ENCODE measurements at regions not wholly inside any gene's neighbourhood (a gene's known extent, or its start where the extent isn't known, plus 50 kb on each side); places are given as distances from the start of the nearest gene placed in this dataset.
A peak's percentile ranks its signal among the peaks of the same experiment; 100 is the strongest.

DNA sequence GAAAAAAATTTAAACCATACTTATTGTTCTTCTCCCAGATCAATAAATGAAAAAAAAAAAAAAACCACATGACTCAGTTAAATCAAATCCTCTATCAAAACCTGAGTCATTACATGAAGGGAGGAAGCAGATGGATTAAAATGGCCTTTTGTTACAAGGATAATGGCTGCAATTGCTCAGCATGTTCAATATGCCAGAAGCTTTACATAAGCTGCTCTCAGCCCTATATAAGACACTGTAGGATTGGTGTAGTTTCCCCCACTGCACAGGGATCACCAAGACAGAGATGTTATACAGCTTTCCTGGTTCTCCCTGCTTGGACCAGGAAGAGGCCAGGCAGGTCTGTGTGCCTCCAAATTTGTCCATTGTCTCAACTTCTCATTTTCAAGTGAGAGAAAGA lies 101.6 kb upstream of the MAP1B start:
- no peak for DNase-seq (ENCODE audit: low spot score)

GRCh38 chr5:72006361-72006760 lies 100.9 kb upstream of the MAP1B start:
- DNase-seq (ENCODE audit: low spot score): no peak

GRCh38 chr5:72007336-72008111 lies 99.8 kb upstream of the MAP1B start:
- DNase-seq (ENCODE audit: low spot score): no peak

GRCh38 chr5:72009280-72009679 lies 98.0 kb upstream of the MAP1B start:
- DNase-seq (ENCODE audit: low spot score): no peak

- DNase-seq (ENCODE audit: low spot score): no peak
Measured at GRCh38 chr5:72010430-72010829, 96.8 kb upstream of the MAP1B start.

- no peak for DNase-seq (ENCODE audit: low spot score)
Measured at GRCh38 chr5:72012906-72013305, 94.4 kb upstream of the MAP1B start.

GRCh38 chr5:72013766-72014624 lies 93.3 kb upstream of the MAP1B start:
- DNase-seq (ENCODE audit: low spot score): no peak

- no peak for DNase-seq (ENCODE audit: low spot score)
Measured at GRCh38 chr5:72015103-72015548, 92.1 kb upstream of the MAP1B start.

DNA sequence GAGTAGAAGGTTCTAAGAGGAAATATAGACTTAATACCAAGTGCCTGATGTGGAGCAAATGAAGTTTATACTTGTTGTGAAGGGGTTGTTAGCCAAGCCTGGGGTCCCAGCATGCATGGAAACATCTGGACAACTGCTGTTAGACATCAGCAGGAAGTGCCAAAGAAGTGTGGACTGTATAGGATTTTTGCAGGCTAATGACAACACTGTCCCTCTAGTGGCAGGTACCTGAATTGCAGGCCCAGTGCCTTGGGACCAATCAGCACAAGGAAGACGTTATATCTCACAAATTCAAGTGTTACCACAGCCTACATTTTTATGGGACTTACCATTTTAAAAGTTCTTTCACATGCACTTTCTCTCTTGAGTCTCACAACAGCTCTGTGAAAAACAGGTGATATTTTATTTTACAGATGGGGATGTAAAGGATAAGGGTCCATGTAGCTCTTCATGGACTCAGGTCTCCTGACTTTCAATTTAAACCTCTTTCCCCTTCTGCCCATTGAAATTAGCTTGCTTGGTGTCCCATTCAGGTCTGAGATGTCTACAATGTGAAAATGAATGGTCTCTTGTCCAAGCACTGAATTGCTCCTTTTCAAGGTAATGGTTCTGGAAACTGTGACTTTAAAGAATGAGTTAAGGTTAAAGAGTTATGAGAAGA lies 89.0 kb upstream of the MAP1B start:
- peak; percentile 53 for DNase-seq (ENCODE audit: low spot score)

DNA sequence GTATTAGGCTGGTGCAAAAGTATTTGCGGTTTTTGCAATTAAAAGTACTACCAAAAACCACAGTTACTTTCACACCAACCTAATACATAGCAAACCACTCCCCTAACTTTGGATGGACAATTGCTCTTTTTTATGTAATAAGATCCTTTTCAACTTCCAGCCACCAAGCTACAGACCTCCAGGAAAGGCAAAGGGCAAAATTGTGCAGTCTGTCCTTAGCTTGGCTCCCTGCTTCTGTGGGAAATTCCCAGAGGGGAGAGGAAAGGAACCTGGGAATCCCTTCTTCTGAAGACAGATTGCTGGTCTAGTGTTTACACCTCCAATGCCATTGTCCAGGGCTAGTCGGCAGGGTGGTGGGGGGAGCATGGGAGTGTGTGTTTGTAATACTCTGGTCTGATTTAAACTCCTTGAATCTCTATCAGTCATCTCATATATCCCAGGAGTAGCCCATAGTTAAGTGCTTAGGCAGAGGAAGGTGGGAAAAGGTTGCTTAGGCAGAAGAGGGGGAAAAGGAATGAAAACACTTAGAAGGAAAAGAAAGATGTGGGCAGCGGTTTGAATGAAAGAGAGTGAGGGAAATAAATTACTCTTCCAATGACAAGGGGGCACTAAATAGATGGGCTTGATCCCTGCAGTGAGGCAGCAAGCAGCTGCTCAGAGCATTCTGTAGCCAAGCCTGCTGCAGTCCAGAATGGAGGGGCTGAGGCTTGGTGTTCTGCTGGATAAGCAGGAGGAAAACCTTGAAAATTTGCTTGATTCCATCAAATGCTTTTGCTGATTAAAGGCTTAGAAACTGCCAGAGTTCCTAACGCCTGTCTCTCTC lies 86.9 kb upstream of the MAP1B start:
- DNase-seq (ENCODE audit: low spot score): no peak

DNA sequence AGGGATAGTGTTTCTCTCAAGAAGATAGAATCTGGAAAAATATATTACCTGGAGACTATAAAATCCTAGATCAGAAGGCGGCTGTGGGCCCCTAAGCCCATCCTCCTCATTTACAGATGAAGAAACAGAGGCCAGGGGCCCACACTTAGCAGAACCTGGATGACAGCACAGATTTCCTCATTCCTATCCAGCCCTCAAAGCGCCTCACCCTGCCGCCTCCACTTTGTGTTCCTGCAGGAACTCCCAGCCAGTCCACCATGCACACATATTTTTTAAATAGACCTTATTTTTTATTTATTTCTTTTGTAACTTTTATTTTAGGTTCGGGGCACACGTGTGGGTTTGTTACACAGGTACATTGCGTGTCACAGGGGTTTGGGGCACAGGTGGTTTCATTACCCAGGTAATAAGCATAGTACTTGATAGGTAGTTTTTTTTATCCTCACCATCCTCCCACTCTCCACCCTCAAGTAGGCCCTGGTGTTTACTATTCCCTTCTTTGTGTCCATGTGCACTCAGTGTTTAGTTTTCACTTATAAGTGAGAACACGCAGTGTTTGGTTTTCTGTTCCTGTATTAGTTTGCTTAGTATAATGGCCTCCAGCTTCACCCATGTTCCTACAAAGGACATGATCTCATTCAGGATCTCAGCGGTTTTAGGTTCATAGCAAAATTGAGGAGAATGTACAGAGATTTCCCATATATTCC lies 85.5 kb upstream of the MAP1B start:
- DNase-seq (ENCODE audit: low spot score): no peak

- DNase-seq (ENCODE audit: low spot score): no peak
Measured at GRCh38 chr5:72028382-72028781, 78.9 kb upstream of the MAP1B start.

- no peak for DNase-seq (ENCODE audit: low spot score)
Measured at GRCh38 chr5:72030237-72030636, 77.0 kb upstream of the MAP1B start.

GRCh38 chr5:72032788-72033187 lies 74.5 kb upstream of the MAP1B start:
- DNase-seq (ENCODE audit: low spot score): no peak

DNA sequence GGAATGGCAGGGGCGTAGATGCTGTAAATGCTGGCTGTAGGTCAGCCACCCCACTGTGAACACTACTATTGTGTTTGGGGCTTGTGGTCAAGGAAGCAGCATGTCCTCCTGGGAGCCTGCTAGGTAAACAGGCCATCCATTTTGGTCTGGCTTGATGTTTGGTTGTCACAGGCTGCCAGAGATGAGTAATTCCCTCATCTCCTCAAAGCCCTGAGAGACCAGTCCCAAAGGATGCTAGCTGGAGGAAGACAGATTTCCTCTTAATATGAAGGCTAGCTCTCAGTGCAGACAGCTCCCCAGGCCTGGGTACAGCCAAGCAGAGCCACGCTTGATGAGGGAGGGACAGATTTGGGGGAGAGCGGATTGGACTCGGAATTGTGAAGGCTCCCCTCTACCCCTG lies 72.5 kb upstream of the MAP1B start:
- DNase-seq (ENCODE audit: low spot score): no peak

DNA sequence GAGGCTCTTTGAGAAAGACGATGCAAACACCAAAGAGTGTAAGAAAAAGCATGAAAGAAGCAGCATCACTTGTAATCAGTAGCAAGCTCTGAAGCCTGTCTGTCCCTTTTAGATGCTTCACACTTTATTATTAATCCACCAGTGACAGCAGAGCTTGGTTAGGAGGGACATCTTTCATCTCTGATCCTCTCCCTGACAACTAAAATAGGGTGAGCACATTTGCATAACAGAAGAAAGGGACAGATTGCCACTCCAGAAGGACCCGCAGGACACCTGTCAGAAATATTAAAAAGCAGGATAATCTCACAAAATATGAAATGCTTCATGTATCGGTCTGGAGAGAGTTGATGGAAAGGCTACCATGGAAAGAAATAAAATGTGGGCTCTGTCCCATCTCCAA lies 71.4 kb upstream of the MAP1B start:
- no peak for DNase-seq (ENCODE audit: low spot score)

GRCh38 chr5:72036951-72037350 lies 70.3 kb upstream of the MAP1B start:
- no peak for DNase-seq (ENCODE audit: low spot score)

- DNase-seq (ENCODE audit: low spot score): no peak
Measured at GRCh38 chr5:72040513-72040912, 66.8 kb upstream of the MAP1B start.

- DNase-seq (ENCODE audit: low spot score): no peak
Measured at GRCh38 chr5:72041654-72042053, 65.6 kb upstream of the MAP1B start.

- no peak for DNase-seq (ENCODE audit: low spot score)
Measured at GRCh38 chr5:72042097-72042496, 65.2 kb upstream of the MAP1B start.

DNA sequence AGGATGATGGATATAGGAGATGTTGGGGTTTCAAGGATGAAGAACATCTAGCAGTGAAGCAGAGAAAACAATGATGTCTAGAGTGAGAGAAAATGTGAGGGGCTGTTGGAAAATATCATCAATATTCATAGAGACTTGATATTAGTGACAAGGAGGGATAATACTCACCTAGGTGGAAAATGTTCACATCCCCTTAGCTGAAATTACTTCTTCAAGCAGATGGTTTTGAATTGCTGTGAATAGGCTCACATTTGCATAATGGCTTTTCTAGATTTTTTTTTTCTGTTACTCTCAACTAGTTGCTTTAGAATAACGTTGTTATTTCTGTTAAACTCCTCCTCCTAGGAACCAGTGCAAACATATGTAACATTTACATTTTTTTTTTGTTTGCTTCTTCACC lies 61.6 kb upstream of the MAP1B start:
- DNase-seq (ENCODE audit: low spot score): no peak
